Activated gamma-delta T cell treated with Interleukin-2 at 50 U/mL for 16 hours (primary cell): ENCODE measurements at regions not wholly inside any gene's neighbourhood (a gene's known extent, or its start where the extent isn't known, plus 50 kb on each side); places are given as distances from the start of the nearest gene placed in this dataset.

ENCODE experiments used
- DNase-seq: peaks from one replicate; pipeline ENCODE4 v3.0.0-alpha.2; 2020

- DNase-seq = no peak
Observed at GRCh38 chr11:128298271-128298670, 289.1 kb downstream of the ETS1 start.

DNA sequence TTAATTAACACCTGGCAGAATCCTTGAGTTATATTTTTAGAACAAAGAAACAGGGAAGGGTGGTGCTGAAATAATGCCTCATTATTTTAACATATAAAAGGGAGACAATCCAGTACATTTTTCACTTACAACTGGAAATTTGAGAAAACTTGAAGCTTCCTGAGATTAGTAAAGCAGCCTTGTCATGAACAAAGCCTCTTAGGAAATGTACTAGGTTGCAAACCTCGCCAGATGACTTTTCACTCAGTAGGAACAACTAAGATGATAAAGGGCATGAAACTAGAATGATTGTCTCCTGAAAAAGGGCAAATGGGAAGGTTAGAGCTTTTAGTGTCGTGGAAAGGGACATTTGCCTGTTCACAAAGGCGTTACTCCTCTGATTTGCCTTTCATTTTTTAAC is 289.6 kb downstream of the ETS1 start:
- DNase-seq = no peak

DNA sequence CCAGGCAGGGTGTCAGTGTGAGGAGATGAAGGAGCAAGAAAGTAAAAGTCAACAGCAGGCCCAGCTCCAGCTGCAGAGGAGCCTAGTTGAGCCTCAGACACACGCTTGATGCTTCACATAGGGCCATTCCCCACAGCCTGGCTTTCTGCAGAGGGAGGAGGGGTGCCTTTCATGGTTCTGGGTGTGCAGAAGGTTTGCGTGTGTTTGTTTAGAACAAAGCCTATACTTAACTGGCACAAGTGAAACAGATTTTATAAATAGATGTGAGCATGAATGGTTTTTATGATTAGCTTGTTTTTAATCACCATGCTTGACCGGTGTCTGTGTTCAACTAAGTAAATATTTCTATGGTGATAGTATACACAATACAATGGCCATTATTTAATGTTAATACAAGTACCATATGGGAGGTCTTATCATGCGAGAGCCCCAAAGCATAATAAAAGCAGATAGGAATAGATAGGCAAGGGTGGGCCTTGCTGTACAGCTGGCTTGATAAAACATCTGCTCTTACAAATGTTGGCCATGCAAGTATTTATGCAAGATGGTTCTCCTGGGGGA is 290.2 kb downstream of the ETS1 start:
- no peak for DNase-seq

GRCh38 chr11:128294671-128295050 is 292.7 kb downstream of the ETS1 start:
- no peak for DNase-seq

DNA sequence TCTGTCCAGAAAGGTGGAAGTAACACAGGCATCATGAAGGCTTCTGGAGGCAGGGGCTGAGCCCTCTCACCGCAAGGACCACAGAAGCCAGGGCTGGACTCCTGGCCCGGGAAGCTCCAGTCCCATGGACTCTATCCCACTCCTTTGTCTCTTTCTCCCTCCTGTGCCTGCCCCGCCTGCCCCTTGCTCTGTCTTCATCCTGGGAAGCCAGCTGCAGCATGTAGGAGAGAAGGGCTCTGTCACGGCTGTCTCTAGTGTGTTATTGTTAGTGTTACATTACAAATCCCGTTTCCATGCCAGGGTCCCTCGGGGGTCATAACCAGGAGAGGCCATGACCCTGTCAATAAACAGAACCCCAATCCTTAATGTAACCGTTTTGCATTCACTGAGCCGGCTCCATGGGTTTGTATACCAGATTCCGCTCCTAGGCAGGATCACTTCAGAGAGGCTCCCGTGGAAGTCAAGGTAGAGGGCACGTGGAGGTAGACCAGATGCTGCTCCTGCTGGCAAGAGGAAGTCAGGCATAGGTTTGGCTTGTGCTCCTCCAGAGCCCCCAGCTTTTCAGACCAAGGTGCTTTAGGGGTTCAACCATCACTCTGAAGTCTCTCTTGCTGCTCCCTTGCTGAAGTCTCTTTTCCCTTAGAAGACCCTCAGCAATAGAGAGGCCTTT is 293.2 kb downstream of the ETS1 start:
- DNase-seq = no peak

- peak; percentile 65 for DNase-seq
Observed at GRCh38 chr11:128291835-128292234, 295.5 kb downstream of the ETS1 start.

- DNase-seq = no peak
Observed at GRCh38 chr11:128291007-128291406, 296.4 kb downstream of the ETS1 start.

GRCh38 chr11:128290106-128290840 is 297.1 kb downstream of the ETS1 start:
- peak; percentile 69 for DNase-seq

DNA sequence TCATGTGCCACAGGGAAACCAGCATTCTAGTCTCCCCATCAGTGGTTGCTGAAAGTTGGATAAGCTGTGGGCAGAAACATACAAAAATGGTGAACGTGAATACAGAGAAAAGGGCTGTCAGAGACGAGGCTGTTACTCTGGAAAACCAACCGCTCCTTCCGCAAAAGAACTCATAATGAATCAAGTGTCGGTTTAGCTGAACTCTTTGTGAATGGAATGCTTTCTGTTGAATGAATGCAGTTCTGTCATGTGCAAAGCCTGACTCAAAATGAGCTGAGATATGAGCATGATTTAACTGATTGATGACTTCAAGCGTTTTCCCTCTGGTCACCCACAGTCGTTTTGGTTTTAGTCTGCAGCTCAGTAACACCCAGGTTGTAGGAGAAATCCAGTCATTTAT is 298.3 kb downstream of the ETS1 start:
- no peak for DNase-seq

- DNase-seq = no peak
Observed at GRCh38 chr11:128288368-128288767, 299.0 kb downstream of the ETS1 start.

DNA sequence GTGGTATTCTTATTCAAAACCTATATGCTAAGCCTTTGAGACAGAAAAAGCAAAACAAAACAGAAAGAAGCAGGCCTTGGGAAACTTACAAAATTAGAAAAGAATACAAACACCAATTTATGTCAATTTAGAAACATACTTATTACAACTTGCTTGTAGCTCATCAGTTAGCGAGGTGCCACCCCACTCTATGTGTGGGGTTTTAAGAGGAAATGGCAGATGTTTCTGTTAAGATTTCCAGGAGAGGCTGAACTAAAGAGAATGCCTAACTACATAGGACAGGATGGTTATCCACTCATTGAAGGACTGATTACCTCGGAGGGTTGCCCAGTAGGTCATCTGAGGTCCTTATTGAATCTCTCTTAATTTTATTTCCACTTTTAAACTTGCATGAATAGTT is 302.0 kb downstream of the ETS1 start:
- no peak for DNase-seq

DNA sequence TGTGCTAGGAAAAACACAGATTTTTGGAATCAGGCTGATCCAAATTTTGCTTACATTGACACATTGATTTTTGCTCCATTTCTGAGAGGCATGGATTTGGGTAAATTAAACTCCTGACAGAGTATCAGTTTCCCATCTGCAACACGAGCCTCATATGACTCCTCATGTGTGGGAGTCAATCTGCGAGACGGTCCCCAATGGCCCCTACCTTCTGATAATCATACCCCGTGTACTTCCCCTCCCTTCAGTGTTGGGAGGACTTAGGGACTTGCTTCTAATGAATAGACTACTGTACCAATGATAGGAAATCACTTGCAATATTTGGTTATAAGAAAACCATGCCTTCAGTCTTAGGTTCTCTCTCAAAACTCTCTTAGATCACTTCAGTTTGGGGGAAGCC is 302.7 kb downstream of the ETS1 start:
- DNase-seq = no peak

GRCh38 chr11:128283451-128283850 is 303.9 kb downstream of the ETS1 start:
- DNase-seq = no peak

GRCh38 chr11:128282053-128282452 is 305.3 kb downstream of the ETS1 start:
- DNase-seq = no peak

GRCh38 chr11:128279866-128280265 is 307.5 kb downstream of the ETS1 start:
- no peak for DNase-seq

GRCh38 chr11:128273736-128274135 is 313.6 kb downstream of the ETS1 start:
- DNase-seq = no peak

DNA sequence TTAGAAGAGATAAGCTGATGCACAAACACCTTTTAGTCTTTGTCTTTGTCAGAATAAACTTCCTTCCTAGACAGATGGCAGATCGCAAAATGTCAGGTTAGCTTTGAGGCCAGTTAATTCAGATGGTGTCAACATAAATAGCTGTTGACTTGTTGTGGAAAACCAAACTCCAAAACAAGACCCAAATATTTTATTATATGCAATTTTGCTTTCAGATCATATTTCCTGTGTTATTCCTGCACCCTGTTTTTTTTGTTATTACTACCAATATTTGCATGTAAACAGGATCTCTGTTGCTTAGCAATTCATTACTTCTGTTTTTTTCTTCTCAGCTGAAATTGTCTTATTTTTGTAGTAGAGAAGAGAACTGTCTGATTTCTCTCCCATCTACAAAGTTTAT is 316.0 kb downstream of the ETS1 start:
- DNase-seq = no peak

DNA sequence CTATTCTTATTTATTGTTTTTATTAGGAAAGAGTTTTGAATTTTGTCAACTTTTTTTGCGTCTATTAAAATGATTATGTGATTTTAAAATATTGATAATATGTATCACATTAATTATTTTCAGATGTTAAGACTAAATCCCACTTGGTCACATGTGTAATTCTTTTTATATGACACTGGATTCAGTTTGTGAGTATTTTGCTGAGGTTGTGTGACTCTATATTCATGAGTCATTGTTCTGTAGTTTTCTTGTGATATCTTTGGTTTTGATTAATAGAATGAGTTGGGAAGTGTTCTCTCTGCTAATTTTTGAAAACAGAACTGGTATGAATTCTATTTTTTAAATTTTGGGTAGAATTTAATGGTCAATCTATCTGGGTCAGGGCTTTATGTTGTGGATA is 317.9 kb downstream of the ETS1 start:
- no peak for DNase-seq

DNA sequence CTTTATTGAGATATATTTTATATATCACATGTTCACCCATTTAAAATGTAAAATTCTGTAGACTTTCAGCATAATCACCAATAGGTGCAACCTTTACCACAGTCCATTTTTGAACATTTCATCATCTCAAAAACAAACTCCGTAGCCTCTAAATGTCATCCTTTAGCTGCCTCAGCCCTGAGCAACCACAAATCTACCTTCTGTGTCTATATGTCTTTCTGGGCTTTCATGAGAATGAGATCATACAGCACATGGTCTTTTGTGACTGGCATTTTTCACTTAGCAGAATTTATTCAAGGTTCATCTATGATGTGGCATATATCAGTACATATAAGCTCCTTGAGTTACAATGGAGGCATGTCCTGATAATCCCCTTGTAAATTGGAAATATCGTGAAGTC is 320.5 kb downstream of the ETS1 start:
- DNase-seq = no peak

GRCh38 chr11:128262463-128263345 is 324.7 kb downstream of the ETS1 start:
- DNase-seq = no peak

DNA sequence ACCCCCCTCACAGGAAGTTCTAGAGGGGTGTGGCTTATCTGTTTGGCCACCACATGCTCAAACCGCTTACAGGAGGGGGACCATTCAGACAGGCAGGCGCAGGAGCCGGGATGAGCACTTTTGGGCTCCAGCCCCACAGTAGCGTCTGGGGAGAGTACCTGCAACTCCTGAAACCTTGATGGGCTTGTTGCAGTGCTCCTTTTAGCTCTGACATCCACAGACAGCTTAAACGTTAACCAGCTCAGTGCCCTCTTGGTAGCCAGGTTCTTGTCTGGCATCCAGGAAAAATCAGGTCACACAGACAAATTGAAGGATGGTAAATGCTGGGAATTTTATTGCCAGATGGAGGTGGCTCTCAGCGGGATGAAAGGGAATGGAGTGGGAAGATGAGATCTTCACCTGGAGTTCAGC is 326.3 kb downstream of the ETS1 start:
- DNase-seq = no peak

GRCh38 chr11:128260398-128260797 is 327.0 kb downstream of the ETS1 start:
- no peak for DNase-seq

DNA sequence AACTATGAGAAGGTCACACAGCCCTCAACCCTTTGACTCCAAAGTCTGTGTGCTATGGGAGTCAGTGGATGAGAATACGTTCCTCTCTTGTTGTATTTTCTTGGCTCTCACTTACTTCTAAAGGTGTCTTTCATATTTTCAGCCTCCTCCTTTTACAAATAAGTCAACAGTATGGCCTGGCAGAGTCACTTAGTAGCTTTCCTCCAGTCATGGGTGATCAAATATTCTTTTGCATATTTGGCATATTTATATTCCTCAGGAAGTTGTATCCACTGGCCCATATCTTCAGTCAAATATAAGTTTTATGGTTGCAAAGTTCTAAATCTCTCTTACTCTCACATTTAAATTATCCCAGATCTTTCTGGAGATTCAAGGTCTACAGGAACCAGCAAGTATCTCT is 327.5 kb downstream of the ETS1 start:
- no peak for DNase-seq

- no peak for DNase-seq
Observed at GRCh38 chr11:128254941-128255340, 332.4 kb downstream of the ETS1 start.
